A549 (cell line): ENCODE measurements at regions not wholly inside any gene's neighbourhood (a gene's known extent, or its start where the extent isn't known, plus 50 kb on each side); places are given as distances from the start of the nearest gene placed in this dataset.

Experiments
- ATAC-seq, 2 experiments: fragments of 200-7000 bp in 1 of 2; fragments of >200 bp in 1 of 2; cut with Nextera tagmentation in 1 of 2; cut with Tn5 transposase in 1 of 2; 3 replicates each; pipeline versions ENCODE4 v1.8.0 to v1.9.1; 2018 to 2020; ENCODE audit warnings: mild to moderate bottlenecking in 1 of 2, moderate library complexity in 1 of 2
- CTCF ChIA-PET: fragments of 300-600 bp; sonication (Branson Sonifier 250); formaldehyde crosslinking; extraction: SDS; loops from one replicate; lab custom pipeline; 2021; ENCODE audit warnings: antibody characterized with exemption, inconsistent platforms; lab: Yijun Ruan, JAX
- POLR2A ChIA-PET: fragments of 350-600 bp; formaldehyde crosslinking; extraction: SDS; loops from one replicate; lab custom pipeline; 2021; ENCODE audit warnings: antibody characterized with exemption, inconsistent platforms; lab: Yijun Ruan, JAX
- DNase-seq, 2 experiments: peaks; one replicate each; pipeline versions ENCODE4 v3.0.0 to v3.0.0-alpha.2; 2011 to 2016; ENCODE audit warnings: low read depth in 1 of 2, low spot score in 1 of 2
- FAIRE-seq: peaks from 2 replicates; lab custom pipeline; 2011; peaks lifted over from hg19 to GRCh38; lab: Jason Lieb, UNC
- H3K27ac ChIP-seq, 2 experiments: fragments of >200 bp; sonication (Bioruptor Twin); formaldehyde crosslinking; 3 replicates each; pipeline ENCODE4 v1.5.1; 2016 to 2017
- H3K4me1 ChIP-seq: fragments of >200 bp; sonication (Bioruptor Twin); formaldehyde crosslinking; 3 replicates; pipeline ENCODE4 v1.6.1; 2016
- H3K4me2 ChIP-seq: fragments of >200 bp; sonication (Bioruptor Twin); formaldehyde crosslinking; 3 replicates; pipeline ENCODE4 v1.6.1; 2016
- H3K4me3 ChIP-seq: fragments of >200 bp; sonication (Bioruptor Twin); formaldehyde crosslinking; 3 replicates; pipeline ENCODE4 v1.5.1; 2016
- H3K9me3 ChIP-seq: fragments of >200 bp; sonication (Bioruptor Twin); formaldehyde crosslinking; 3 replicates; pipeline ENCODE4 v1.6.1; 2016
- CBX2 ChIP-seq: fragments of 200-600 bp; sonication (generic); IDR thresholded peaks from 2 replicates; pipeline ENCODE4 v1.6.1; 2016; ENCODE audit warnings: low read depth, mild to moderate bottlenecking, borderline replicate concordance
- CBX8 ChIP-seq: fragments of 200-600 bp; sonication (generic); IDR thresholded peaks from 2 replicates; pipeline ENCODE4 v1.6.1; 2016
- CTCF ChIP-seq: fragments of >200 bp; sonication (Bioruptor Twin); formaldehyde crosslinking; IDR thresholded peaks from 3 replicates; pipeline ENCODE4 v1.5.1; 2016
- EHMT2 ChIP-seq: fragments of 200-600 bp; sonication (generic); IDR thresholded peaks from 2 replicates; pipeline ENCODE4 v1.6.1; 2016; ENCODE audit warnings: antibody characterized with exemption, low read depth, mild to moderate bottlenecking, moderate library complexity
- ESRRA ChIP-seq: fragments of 150-350 bp; IDR thresholded peaks from 2 replicates; pipeline ENCODE4 v1.6.1; 2014; ENCODE audit warnings: mild to moderate bottlenecking, low read length, borderline replicate concordance
- HOXB13 ChIP-seq: fragments of 250-450 bp; sonication (Bioruptor Pico); IDR thresholded peaks from 2 replicates; pipeline ENCODE4 v1.5.0; 2020; ENCODE audit warnings: low read depth, mild to moderate bottlenecking, moderate library complexity
- JUN ChIP-seq, 2 experiments: fragments of >200 bp; sonication (Bioruptor Twin); formaldehyde crosslinking; IDR thresholded peaks; 2 replicates in 1 of 2; 3 replicates in 1 of 2; pipeline ENCODE4 v1.6.1; 2016 to 2017
- MAX ChIP-seq: IDR thresholded peaks from 2 replicates; pipeline ENCODE4 v1.6.1; 2012
- NFE2L2 ChIP-seq: fragments of 150-350 bp; conservative IDR thresholded peaks from 2 replicates; pipeline ENCODE4 v1.6.1; 2014; ENCODE audit warnings: low read length
- PBX3 ChIP-seq: IDR thresholded peaks from 2 replicates; pipeline ENCODE4 v1.6.1; 2012
- RCOR1 ChIP-seq: fragments of 150-350 bp; IDR thresholded peaks from 2 replicates; pipeline ENCODE4 v1.6.1; 2014; ENCODE audit warnings: antibody characterized with exemption, low read length, low read depth
- SREBF2 ChIP-seq: fragments of 450-650 bp; IDR thresholded peaks from 2 replicates; pipeline ENCODE4 v1.6.1; 2014; ENCODE audit warnings: mild to moderate bottlenecking, moderate library complexity
- ZSCAN20 ChIP-seq: fragments of 250-450 bp; sonication (Bioruptor Pico); IDR thresholded peaks from 2 replicates; pipeline ENCODE4 v1.8.0; 2022; ENCODE audit warnings: mild to moderate bottlenecking, moderate library complexity
- WGBS: methylation state at CpG from one replicate; pipeline ENCODE4 v1.1.6; 2017; ENCODE audit errors: missing lambda C conversion rate; 5-methylcytosine and 5-hydroxymethylcytosine counted together
- TF ChIP-seq, protein P1 (sequence below): fragments of 250-450 bp; sonication (Bioruptor Pico); IDR thresholded peaks from 2 replicates; pipeline ENCODE4 v1.5.0; 2020; ENCODE audit warnings: low read depth, mild to moderate bottlenecking, moderate library complexity
- TF ChIP-seq, protein P2 (sequence below): fragments of 200-600 bp; sonication (generic); IDR thresholded peaks from 2 replicates; pipeline ENCODE4 v1.6.1; 2016; ENCODE audit warnings: antibody characterized with exemption, mild to moderate bottlenecking, moderate library complexity
- TF ChIP-seq, protein P3 (sequence below): IDR thresholded peaks from 2 replicates; pipeline ENCODE4 v1.6.1; 2012; ENCODE audit warnings: low read depth, borderline replicate concordance

DNA sequence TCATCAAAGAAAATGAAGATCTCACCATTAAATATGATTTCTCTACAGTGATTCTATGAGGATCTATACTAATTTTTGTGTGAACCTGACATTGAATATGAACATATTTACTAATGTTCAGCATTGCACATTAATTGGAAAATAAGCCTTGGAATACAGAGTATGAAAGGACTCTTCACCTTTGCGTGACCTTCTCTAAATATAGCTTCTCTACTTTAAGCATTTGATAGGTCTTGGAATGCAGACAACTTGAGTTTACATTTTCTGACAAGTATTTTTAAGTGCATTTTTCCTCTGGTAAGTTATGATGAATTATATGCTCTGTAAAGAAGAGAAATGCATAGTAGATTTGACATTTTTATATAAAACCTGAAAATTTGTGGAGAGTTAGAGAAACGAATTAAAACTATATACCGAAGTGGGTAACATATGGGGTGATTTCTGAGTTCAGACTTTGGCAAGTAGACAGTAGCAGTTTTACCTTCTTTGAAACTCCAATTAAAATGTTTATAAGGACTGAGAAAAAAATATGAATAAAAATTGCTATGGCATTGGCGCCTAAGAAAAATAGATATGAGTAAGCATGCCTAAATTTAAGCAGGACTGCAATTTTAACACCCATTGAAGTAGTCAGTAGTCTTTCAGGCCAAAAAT lies 371.9 kb downstream of the GABRG1 start:
- ChIA-PET CTCF (no interaction called here), POLR2A (no interaction called here)
- H3K4me3 ChIP-seq = no peak overlapping the region
- no peaks in the 10 kb centered on the region for H3K4me1 ChIP-seq
- no peak for FAIRE-seq
- TF ChIP-seq CTCF = no peak
- TF ChIP-seq CBX8 = no peak
- no peak for TF ChIP-seq CBX2
- no peak for TF ChIP-seq NFE2L2
- TF ChIP-seq RCOR1 = no peak
- TF ChIP-seq, protein P1, sequence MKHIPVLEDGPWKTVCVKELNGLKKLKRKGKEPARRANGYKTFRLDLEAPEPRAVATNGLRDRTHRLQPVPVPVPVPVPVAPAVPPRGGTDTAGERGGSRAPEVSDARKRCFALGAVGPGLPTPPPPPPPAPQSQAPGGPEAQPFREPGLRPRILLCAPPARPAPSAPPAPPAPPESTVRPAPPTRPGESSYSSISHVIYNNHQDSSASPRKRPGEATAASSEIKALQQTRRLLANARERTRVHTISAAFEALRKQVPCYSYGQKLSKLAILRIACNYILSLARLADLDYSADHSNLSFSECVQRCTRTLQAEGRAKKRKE (CRISPR knock-in tag) = no peak
- no peak for TF ChIP-seq HOXB13
- TF ChIP-seq, protein P2, sequence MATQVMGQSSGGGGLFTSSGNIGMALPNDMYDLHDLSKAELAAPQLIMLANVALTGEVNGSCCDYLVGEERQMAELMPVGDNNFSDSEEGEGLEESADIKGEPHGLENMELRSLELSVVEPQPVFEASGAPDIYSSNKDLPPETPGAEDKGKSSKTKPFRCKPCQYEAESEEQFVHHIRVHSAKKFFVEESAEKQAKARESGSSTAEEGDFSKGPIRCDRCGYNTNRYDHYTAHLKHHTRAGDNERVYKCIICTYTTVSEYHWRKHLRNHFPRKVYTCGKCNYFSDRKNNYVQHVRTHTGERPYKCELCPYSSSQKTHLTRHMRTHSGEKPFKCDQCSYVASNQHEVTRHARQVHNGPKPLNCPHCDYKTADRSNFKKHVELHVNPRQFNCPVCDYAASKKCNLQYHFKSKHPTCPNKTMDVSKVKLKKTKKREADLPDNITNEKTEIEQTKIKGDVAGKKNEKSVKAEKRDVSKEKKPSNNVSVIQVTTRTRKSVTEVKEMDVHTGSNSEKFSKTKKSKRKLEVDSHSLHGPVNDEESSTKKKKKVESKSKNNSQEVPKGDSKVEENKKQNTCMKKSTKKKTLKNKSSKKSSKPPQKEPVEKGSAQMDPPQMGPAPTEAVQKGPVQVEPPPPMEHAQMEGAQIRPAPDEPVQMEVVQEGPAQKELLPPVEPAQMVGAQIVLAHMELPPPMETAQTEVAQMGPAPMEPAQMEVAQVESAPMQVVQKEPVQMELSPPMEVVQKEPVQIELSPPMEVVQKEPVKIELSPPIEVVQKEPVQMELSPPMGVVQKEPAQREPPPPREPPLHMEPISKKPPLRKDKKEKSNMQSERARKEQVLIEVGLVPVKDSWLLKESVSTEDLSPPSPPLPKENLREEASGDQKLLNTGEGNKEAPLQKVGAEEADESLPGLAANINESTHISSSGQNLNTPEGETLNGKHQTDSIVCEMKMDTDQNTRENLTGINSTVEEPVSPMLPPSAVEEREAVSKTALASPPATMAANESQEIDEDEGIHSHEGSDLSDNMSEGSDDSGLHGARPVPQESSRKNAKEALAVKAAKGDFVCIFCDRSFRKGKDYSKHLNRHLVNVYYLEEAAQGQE = no peak
- no peak for TF ChIP-seq ZSCAN20 (CRISPR knock-in tag)
- TF ChIP-seq ESRRA = no peak
- TF ChIP-seq SREBF2 = no peak
- TF ChIP-seq, protein P3, sequence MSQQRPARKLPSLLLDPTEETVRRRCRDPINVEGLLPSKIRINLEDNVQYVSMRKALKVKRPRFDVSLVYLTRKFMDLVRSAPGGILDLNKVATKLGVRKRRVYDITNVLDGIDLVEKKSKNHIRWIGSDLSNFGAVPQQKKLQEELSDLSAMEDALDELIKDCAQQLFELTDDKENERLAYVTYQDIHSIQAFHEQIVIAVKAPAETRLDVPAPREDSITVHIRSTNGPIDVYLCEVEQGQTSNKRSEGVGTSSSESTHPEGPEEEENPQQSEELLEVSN = no peak
- no peak overlapping the region for H3K27ac ChIP-seq
- WGBS = 2% methylated on average over 4 of the region's 4 CpGs
- no peaks in the 10 kb centered on the region for H3K9me3 ChIP-seq
- H3K4me2 ChIP-seq = no peak overlapping the region
- no peak for DNase-seq
- ATAC-seq = no peak

- Histone ChIP-seq H3K4me2 (no peak overlapping the region), H3K4me1 (no peaks in the 10 kb centered on the region), H3K9me3 (no peaks in the 10 kb centered on the region), H3K27ac (no peak overlapping the region), H3K4me3 (no peak overlapping the region)
- TF ChIP-seq MAX (no peak), JUN (IDR thresholded peaks at IDR 0.05) (no peak), EHMT2 (no peak), ESRRA (no peak), PBX3 (no peak)
- POLR2A ChIA-PET = no interaction called here
- 0% methylated on average over 2 of the region's 2 CpGs for WGBS
- CTCF ChIA-PET = no interaction called here
- no peak for FAIRE-seq
- ATAC-seq = no peak
- DNase-seq = no peak
Observed at GRCh38 chr4:45750721-45751120, 373.1 kb downstream of the GABRG1 start.
